PC-3 (cell line): ENCODE measurements at regions not wholly inside any gene's neighbourhood (a gene's known extent, or its start where the extent isn't known, plus 50 kb on each side); places are given as distances from the start of the nearest gene placed in this dataset.

Experiments used
- ATAC-seq: fragments of 200-7000 bp; cut with Tn5 transposase; 2 replicates; pipeline ENCODE4 v1.9.1; 2020; ENCODE audit warnings: mild to moderate bottlenecking, moderate library complexity
- BruUV-seq: library from RNA; stranded (reverse); fragments of 400-500 nt; replicated peaks from 2 replicates; lab custom pipeline; 2021; lab: Mats Ljungman, UMichigan
- CTCF ChIA-PET: fragments of 300-600 bp; sonication (Branson Sonifier 250); formaldehyde crosslinking; loops from one replicate; lab custom pipeline; 2022; ENCODE audit warnings: antibody characterized with exemption; lab: Charles Lee
- POLR2A ChIA-PET: fragments of 300-600 bp; sonication (Branson Sonifier 250); formaldehyde crosslinking; loops from one replicate; lab custom pipeline; 2022; ENCODE audit warnings: antibody characterized with exemption; ENCODE audit not compliant: unreplicated experiment; lab: Charles Lee
- DNase-seq: peaks from one replicate; pipeline ENCODE4 v3.0.0-alpha.2; 2015
- H2AFZ ChIP-seq: fragments of 300-600 bp; sonication (generic); 2 replicates; pipeline ENCODE4 v1.6.0; 2016; ENCODE audit warnings: antibody characterized with exemption, low read length
- H3F3A ChIP-seq: fragments of 300-600 bp; sonication (generic); one replicate; pipeline ENCODE4 v1.6.0; 2017; ENCODE audit warnings: antibody characterized with exemption, low read length, control low read depth, mild to moderate bottlenecking; ENCODE audit not compliant: unreplicated experiment
- H3K27ac ChIP-seq: fragments of 300-600 bp; sonication (generic); 2 replicates; pipeline ENCODE4 v1.5.1; 2016; ENCODE audit warnings: mild to moderate bottlenecking, low read length
- H3K27me3 ChIP-seq: fragments of 300-600 bp; sonication (generic); 2 replicates; pipeline ENCODE4 v1.6.1; 2016; ENCODE audit warnings: low read length, mixed read lengths
- H3K36me3 ChIP-seq: fragments of 300-600 bp; sonication (generic); 2 replicates; pipeline ENCODE4 v1.6.1; 2016; ENCODE audit warnings: low read depth, mixed run types, low read length, mixed read lengths
- H3K4me1 ChIP-seq: fragments of 300-600 bp; sonication (generic); 2 replicates; pipeline ENCODE4 v1.5.1; 2016; ENCODE audit warnings: low read length; ENCODE audit not compliant: insufficient read depth
- H3K4me2 ChIP-seq: fragments of 300-600 bp; sonication (generic); 2 replicates; pipeline ENCODE4 v1.6.0; 2016; ENCODE audit warnings: low read length
- H3K4me3 ChIP-seq: fragments of 300-600 bp; sonication (generic); 2 replicates; pipeline ENCODE4 v1.5.1; 2016; ENCODE audit warnings: mild to moderate bottlenecking, low read length, mixed read lengths
- H3K79me2 ChIP-seq: fragments of 300-600 bp; sonication (generic); 2 replicates; pipeline ENCODE4 v1.6.1; 2017; ENCODE audit warnings: low read length, mixed read lengths
- H3K9ac ChIP-seq: fragments of 300-600 bp; sonication (generic); 2 replicates; pipeline ENCODE4 v1.6.0; 2016; ENCODE audit warnings: mild to moderate bottlenecking, low read length
- H3K9me2 ChIP-seq: fragments of 300-600 bp; sonication (generic); replicated peaks from 2 replicates; pipeline ENCODE4 v1.6.1; 2016; ENCODE audit warnings: mixed run types, low read length, mixed read lengths
- H3K9me3 ChIP-seq: fragments of 300-600 bp; sonication (generic); 2 replicates; pipeline ENCODE4 v1.6.1; 2016; ENCODE audit warnings: low read length, mixed read lengths
- H4K20me1 ChIP-seq: fragments of 300-600 bp; sonication (generic); 2 replicates; pipeline ENCODE4 v1.6.1; 2016; ENCODE audit warnings: low read length, mixed read lengths
- CTCF ChIP-seq: fragments of 300-600 bp; sonication (generic); conservative IDR thresholded peaks from 2 replicates; pipeline ENCODE4 v1.5.1; 2017; ENCODE audit warnings: antibody characterized with exemption, low read depth, mild to moderate bottlenecking, low read length
- EZH2 ChIP-seq: fragments of 300-600 bp; sonication (generic); IDR thresholded peaks from one replicate; pipeline ENCODE4 v1.6.1; 2017; ENCODE audit warnings: antibody characterized with exemption, mild to moderate bottlenecking, low read length; ENCODE audit not compliant: unreplicated experiment
- EZH2phosphoT487 ChIP-seq: fragments of 300-600 bp; sonication (generic); IDR thresholded peaks from 2 replicates; pipeline ENCODE4 v1.6.1; 2018; ENCODE audit warnings: mild to moderate bottlenecking, antibody characterized with exemption, low read length, borderline replicate concordance
- intact Hi-C: fragments of 100-400 bp; cut with micrococcal nuclease; formaldehyde crosslinking; loops from 2 replicates; pipeline ENCODE4 v1.9.0; 2023

GRCh38 chr2:49664827-49665226 lies 510.5 kb upstream of the FSHR start:
- no peaks in the 10 kb centered on the region for H3K27me3 ChIP-seq
- CTCF ChIA-PET: no interaction called here
- no peaks in the 10 kb centered on the region for H3K9me2 ChIP-seq
- POLR2A ChIA-PET: no interaction called here
- no peak overlapping the region for H2AFZ ChIP-seq
- no peak overlapping the region for H3K4me3 ChIP-seq
- no peaks in the 10 kb centered on the region for H3K9me3 ChIP-seq
- TF ChIP-seq CTCF: no peak
- TF ChIP-seq EZH2phosphoT487: no peak
- TF ChIP-seq EZH2: no peak
- H3F3A ChIP-seq: no peaks in the 10 kb centered on the region
- no peaks in the 10 kb centered on the region for H4K20me1 ChIP-seq
- DNase-seq (no peak), ATAC-seq (no peak)
- H3K79me2 ChIP-seq: no peaks in the 10 kb centered on the region
- H3K9ac ChIP-seq: no peak overlapping the region
- no peaks in the 10 kb centered on the region for H3K4me1 ChIP-seq
- H3K4me2 ChIP-seq: no peak overlapping the region
- H3K36me3 ChIP-seq: no peaks in the 10 kb centered on the region
- no peak overlapping the region for H3K27ac ChIP-seq
- intact Hi-C loops: no loop called here
- BruUV-seq: no TSS peak

DNA sequence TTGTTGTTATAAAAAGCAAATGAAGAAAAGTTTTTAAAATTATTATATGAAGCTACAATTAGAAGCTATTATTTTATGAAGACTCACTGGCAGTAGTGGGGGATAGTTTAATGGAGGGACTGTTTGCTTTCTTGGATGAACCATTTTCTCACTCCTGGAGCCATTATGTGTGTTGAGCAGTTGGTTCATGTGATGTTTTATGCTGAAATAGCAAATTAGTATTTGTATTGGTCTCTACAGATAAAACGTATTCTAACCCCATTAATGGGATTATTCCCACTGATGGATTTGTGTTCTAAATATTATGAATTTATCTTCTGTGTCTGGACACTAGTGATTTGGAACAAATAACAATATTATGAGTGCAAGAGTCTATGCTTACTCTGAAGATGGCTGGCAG lies 507.5 kb upstream of the FSHR start:
- no peak overlapping the region for H2AFZ ChIP-seq
- ChIA-PET POLR2A (no interaction called here), CTCF (no interaction called here)
- no peaks in the 10 kb centered on the region for H3K9me3 ChIP-seq
- no peaks in the 10 kb centered on the region for H3K36me3 ChIP-seq
- no peaks in the 10 kb centered on the region for H3K79me2 ChIP-seq
- TF ChIP-seq EZH2 (no peak), CTCF (no peak), EZH2phosphoT487 (no peak)
- no peaks in the 10 kb centered on the region for H3K27me3 ChIP-seq
- no peak overlapping the region for H3K9ac ChIP-seq
- no peaks in the 10 kb centered on the region for H3K9me2 ChIP-seq
- ATAC-seq (no peak), DNase-seq (no peak)
- H3K4me2 ChIP-seq: no peak overlapping the region
- H3K4me3 ChIP-seq: no peak overlapping the region
- BruUV-seq: no TSS peak
- no peaks in the 10 kb centered on the region for H4K20me1 ChIP-seq
- intact Hi-C loops: no loop called here
- no peaks in the 10 kb centered on the region for H3K4me1 ChIP-seq
- no peak overlapping the region for H3K27ac ChIP-seq
- no peaks in the 10 kb centered on the region for H3F3A ChIP-seq

- no peaks in the 10 kb centered on the region for H3K36me3 ChIP-seq
- intact Hi-C loops: no loop called here
- H2AFZ ChIP-seq: no peak overlapping the region
- H3K27me3 ChIP-seq: no peaks in the 10 kb centered on the region
- BruUV-seq: no TSS peak
- no peak overlapping the region for H3K27ac ChIP-seq
- ATAC-seq (no peak), DNase-seq (no peak)
- H3F3A ChIP-seq: no peaks in the 10 kb centered on the region
- H4K20me1 ChIP-seq: no peaks in the 10 kb centered on the region
- CTCF ChIA-PET: no interaction called here
- no peaks in the 10 kb centered on the region for H3K9me2 ChIP-seq
- no peak overlapping the region for H3K4me2 ChIP-seq
- POLR2A ChIA-PET: no interaction called here
- no peaks in the 10 kb centered on the region for H3K79me2 ChIP-seq
- H3K9ac ChIP-seq: no peak overlapping the region
- H3K4me3 ChIP-seq: no peak overlapping the region
- no peaks in the 10 kb centered on the region for H3K9me3 ChIP-seq
- no peak for TF ChIP-seq EZH2
- TF ChIP-seq CTCF: no peak
- TF ChIP-seq EZH2phosphoT487: no peak
- no peaks in the 10 kb centered on the region for H3K4me1 ChIP-seq
Measured at GRCh38 chr2:49656853-49657252, 502.5 kb upstream of the FSHR start.
